NCI-H1092 (cell line): ENCODE measurements at regions not wholly inside any gene's neighbourhood (a gene's known extent, or its start where the extent isn't known, plus 50 kb on each side); places are given as distances from the start of the nearest gene placed in this dataset.

ENCODE experiments used
- DNase-seq: peaks from one replicate; lab custom pipeline; 2025; lab: John Stamatoyannopoulos, UW

GRCh38 chr1:98030976-98031375, 110.1 kb upstream of the DPYD start:
- no peak for DNase-seq

GRCh38 chr1:98030483-98030882, 109.6 kb upstream of the DPYD start:
- no peak for DNase-seq

DNA sequence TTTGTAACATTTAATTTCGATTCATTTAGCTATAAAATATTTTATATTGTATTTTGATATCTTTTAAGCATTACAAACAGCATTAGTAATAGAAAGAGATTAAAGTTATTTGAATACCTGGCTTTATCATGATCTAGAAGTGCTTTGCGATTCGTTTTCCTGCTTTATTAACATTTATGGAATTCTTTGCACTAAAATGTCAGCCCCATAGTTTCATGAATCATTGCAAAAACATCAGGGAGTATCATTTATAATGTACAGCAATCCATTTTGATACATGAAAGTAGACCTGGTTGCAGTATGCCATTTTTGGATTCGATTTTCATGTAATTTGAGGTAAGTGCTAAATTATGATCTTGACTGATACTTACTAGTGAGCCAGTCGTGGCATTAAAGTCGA, 108.0 kb upstream of the DPYD start:
- DNase-seq = no peak

DNA sequence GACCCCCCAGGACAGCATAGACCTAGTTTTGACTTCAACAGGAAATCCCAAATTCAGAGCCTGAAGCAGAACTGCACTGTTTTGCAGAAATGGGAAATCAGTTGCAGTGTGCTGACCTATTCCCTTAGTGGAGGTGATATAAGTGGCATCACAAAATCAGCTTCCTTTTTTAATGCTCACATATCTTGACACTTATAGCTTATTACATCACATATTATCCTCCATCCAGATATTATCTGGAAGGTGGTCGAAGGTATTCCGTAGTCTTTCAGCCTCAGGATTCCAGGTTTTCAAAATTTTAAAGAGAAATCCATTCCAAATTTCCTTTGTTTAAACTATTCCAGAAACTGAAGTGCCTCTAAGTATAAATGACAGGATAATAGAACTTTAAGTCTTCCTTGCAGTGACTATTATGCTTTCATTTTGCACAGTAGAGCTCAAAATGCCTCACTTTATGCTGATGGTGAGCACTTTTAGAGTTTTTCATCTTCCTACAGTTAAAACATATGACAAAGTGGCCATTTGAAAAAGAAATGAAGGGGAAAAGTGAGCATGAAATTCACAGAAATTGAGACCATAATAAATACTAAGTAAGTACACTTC, 106.4 kb upstream of the DPYD start:
- no peak for DNase-seq

DNA sequence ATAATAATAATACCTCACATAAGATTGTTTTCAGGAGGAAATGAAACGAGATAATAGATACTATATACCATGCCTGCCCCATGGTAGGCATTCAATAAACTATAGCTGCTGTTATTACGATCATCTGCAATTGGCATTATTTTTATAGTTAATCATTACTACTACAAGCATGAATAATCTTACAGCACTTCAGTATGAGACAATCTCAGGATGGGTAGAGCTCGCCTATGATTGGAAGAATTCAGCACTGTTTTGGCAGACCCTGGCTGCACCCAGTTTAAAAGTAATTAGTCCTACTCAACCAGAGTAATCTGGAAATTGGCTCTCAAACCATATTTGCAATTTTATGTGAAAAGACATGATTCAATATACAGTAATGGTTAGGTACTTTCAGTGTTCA, 105.0 kb upstream of the DPYD start:
- no peak for DNase-seq

DNA sequence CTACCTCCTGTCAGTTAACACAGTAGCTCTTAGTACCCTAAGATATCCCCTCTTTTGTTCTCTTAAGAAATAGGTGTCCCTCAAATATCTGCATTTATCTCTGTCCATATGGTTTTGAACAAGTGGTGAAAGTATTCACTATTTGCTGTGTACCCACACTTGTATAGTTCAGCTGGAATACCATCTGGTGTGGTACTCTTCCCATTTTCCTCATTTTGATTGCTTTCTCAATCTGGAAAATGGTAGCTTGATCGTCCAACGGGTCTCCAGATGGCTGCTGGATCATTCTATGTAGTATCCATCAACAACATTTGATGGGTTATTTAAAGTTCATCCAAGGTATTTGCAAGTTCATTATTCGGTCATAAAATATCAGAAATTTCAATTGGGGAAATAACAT, 100.3 kb upstream of the DPYD start:
- DNase-seq = no peak

GRCh38 chr1:98019747-98020146, 98.9 kb upstream of the DPYD start:
- no peak for DNase-seq

- DNase-seq = no peak
Measured at GRCh38 chr1:98018074-98018473, 97.2 kb upstream of the DPYD start.

- no peak for DNase-seq
Measured at GRCh38 chr1:98017184-98017583, 96.3 kb upstream of the DPYD start.

GRCh38 chr1:98008373-98008772, 87.5 kb upstream of the DPYD start:
- DNase-seq = no peak

DNA sequence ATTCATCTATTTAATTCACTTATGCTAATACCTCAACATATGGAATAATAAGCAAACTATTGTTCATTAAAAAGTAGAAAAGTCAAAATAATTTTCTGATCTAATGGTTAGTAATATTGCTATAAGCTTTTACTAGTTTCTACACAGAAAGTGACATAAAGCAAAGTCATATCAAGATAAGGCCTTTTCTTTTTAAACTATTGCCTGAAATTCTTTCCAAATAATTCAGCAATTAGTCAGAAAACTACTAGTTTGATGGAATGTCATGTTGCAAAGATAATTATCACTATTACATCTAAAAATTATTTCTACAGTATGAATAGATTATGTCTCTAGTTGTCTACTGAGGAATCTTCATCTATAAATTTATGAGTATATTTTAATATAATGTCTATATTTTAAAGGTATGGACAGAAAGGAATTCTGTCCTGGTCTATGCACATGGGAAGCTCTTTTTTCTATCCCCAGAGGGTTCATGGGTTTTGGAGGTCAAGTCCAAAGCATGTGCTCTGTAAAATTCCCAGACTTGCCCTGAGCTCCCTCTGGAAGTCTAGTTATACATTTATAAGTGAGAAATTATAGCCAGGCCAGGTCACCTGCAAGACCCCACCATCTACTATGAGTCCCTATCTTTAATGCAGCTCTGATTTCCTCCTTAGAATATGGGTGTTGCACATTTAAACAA, 84.6 kb upstream of the DPYD start:
- DNase-seq = no peak

GRCh38 chr1:98003442-98003841, 82.6 kb upstream of the DPYD start:
- no peak for DNase-seq

- no peak for DNase-seq
Measured at GRCh38 chr1:98002288-98002687, 81.5 kb upstream of the DPYD start.

GRCh38 chr1:98001764-98002163, 80.9 kb upstream of the DPYD start:
- no peak for DNase-seq

- no peak for DNase-seq
Measured at GRCh38 chr1:97999320-97999719, 78.5 kb upstream of the DPYD start.

GRCh38 chr1:97996880-97997279, 76.0 kb upstream of the DPYD start:
- DNase-seq = no peak

DNA sequence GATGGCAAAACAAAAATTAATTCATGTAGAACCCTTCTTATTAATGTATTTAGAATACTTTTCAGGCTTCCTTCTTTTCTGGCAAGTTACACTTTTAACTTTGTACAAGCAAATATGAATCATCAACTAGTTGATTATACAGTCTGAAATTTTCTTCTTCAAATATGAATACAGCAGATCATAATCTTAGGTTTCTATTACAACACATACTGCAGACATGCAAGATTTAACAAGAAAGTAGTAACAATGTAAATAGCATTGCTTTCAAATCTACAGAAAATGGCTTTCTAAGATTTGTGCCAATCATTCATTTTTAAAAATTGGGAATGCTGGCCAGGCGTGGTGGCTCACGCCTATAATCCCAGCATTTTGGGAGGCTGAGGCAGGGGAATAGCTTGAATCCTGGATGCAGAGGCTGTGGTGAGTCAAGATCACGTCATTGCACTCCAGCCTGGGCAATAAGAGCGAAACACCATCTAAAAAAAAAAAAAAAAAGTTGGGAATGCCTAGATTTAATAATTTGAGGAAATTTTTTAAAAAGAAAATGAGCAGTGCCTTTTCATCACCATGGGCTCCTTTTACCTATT, 68.4 kb upstream of the DPYD start:
- no peak for DNase-seq

DNA sequence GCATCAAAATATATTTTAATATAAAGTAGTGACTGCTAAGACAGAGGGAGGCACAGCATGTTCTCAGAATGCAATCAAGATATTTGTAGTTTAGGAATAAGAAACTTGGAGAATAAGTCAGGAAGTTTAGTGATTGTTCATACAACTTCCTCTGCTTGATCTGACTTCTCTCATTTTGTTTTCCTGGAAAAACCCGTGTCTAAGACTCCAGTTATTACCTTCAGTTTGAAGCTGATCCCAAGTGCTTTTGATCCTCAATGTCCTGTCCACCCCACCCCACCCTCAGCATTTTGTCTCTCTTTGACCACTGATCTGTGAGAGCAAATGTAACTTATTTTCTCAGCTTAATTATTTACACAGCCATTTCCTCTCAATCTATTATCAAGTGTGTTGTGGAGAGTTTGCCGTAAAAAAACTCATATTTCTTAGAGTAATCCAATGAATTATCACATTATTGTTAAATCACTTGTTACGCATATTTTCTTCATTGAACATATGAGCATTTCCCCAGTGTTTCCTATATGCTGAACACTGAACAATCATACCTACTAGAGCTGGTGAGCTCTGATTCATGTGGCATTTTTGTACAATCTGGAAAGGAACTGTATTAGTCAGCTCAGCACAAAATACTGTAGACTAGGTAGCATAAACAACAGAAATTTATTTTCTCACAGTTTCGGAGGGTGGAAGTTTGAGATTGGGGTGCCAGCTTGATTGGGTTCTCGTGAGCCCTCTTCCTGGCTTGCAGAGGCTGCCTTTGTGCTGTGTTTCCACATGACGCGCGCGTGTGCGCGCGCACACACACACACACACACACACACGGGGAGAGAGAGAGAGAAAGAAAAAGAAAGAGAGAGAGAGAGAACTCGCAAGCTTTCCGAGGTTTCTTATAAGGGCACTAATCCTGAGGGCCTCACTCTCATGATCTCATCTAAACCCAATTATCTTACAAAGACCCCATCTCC, 65.5 kb upstream of the DPYD start:
- DNase-seq = no peak

- no peak for DNase-seq
Measured at GRCh38 chr1:97983126-97983525, 62.3 kb upstream of the DPYD start.

DNA sequence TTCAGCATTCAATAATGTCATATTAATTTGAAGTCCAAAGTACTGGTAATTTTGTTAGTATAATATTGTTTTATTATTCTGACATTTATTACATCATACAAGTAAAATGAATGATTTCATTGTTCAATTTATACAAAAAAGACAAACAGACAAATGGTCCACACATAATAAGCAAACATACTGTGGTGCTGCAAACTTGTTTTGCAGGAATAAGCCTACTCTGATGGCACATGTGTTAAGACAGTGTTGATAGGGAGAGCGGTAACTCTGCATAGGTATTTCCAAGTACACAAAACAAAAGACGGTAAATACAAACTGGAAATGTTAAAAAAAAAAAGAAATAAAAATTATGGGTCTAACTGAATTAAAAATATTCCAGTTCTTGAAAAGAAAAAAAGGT, 59.7 kb upstream of the DPYD start:
- no peak for DNase-seq

DNA sequence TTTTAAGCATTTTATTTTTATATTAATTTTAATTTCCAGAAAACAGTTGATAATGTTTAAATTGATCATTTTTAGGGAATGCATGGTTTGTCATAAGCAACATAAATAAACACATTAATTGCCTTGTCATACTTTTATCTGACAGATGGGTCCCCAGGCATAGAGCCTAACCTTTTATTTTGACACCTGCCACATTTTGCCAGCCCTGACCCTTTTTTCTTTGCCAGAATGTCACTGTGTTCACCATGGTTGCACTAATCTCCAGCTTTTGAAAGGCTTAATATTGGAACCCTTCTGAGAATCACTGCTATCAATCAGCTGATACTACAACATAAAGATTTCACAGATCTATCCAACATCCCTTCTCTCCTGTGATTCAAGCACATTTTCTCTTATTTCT, 56.0 kb upstream of the DPYD start:
- no peak for DNase-seq
